ACC112 (cell line): ENCODE measurements at regions not wholly inside any gene's neighbourhood (a gene's known extent, or its start where the extent isn't known, plus 50 kb on each side); places are given as distances from the start of the nearest gene placed in this dataset.
"Not testable (repeated sequence)": the region's sequence is repeated elsewhere in the genome, so short reads cannot be mapped to it uniquely, and the experiment has no call there.

Experiments used
- H2AFZ ChIP-seq: fragments of 200-600 bp; sonication (generic); one replicate; pipeline ENCODE4 v1.6.0; 2017; ENCODE audit warnings: antibody characterized with exemption, low read length; ENCODE audit not compliant: unreplicated experiment
- H3K27ac ChIP-seq: fragments of 200-600 bp; sonication (generic); 2 replicates; pipeline ENCODE4 v1.5.1; 2014; ENCODE audit warnings: low read depth, mild to moderate bottlenecking, antibody characterized with exemption, low read length, moderate library complexity
- H3K27me3 ChIP-seq: fragments of 200-600 bp; sonication (generic); 2 replicates; pipeline ENCODE4 v1.6.1; 2014; ENCODE audit warnings: mild to moderate bottlenecking, antibody characterized with exemption, low read length, moderate library complexity, mixed read lengths; ENCODE audit not compliant: insufficient read depth
- H3K36me3 ChIP-seq: fragments of 200-600 bp; sonication (generic); 2 replicates; pipeline ENCODE4 v1.6.1; 2016; ENCODE audit warnings: mild to moderate bottlenecking, antibody characterized with exemption, low read length, moderate library complexity, mixed read lengths; ENCODE audit not compliant: insufficient read depth
- H3K4me1 ChIP-seq: fragments of 200-600 bp; sonication (generic); one replicate; pipeline ENCODE4 v1.6.1; 2016; ENCODE audit warnings: low read length, mixed read lengths; ENCODE audit not compliant: insufficient read depth, unreplicated experiment, control insufficient read depth
- H3K4me3 ChIP-seq: fragments of 200-600 bp; sonication (generic); 2 replicates; pipeline ENCODE4 v1.5.1; 2014; ENCODE audit warnings: mild to moderate bottlenecking, low read depth, low read length
- H3K79me2 ChIP-seq: fragments of 200-600 bp; sonication (generic); one replicate; pipeline ENCODE4 v1.6.0; 2016; ENCODE audit warnings: low read length; ENCODE audit not compliant: control insufficient read depth, unreplicated experiment, insufficient read depth

- Histone ChIP-seq H2AFZ (no peak overlapping the region), H3K79me2 (no peaks in the 10 kb centered on the region), H3K27me3 (peaks cover 29% of the 10 kb centered on the region), H3K4me3 (no peak overlapping the region), H3K36me3 (no peaks in the 10 kb centered on the region), H3K27ac (no peak overlapping the region), H3K4me1 (no peaks in the 10 kb centered on the region)
Observed at GRCh38 chr10:61052469-61053205, 108.7 kb upstream of the RHOBTB1 start.

DNA sequence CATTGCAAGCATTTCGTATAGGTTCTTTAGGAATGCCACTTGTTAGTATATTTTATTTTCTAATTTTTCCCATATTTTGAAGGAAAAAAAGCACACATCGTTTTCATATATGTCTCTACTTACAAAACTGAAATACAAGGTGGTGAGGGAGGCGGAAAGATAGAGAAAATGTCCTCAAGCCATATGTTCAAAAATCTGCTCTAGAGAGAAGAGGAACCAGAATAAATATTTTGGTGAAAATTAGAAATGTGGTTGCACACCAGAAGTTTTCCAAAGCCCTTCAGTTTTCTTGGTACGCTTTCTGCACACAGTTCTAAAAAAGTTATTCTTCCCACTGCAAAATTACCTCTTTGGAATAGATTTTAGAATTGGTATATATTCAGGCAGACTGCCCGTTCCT is 107.4 kb upstream of the RHOBTB1 start:
- Histone ChIP-seq H3K4me3 (no peak overlapping the region), H3K36me3 (no peaks in the 10 kb centered on the region), H3K27ac (no peak overlapping the region), H3K27me3 (peaks cover 41% of the 10 kb centered on the region), H2AFZ (no peak overlapping the region), H3K79me2 (no peaks in the 10 kb centered on the region), H3K4me1 (no peaks in the 10 kb centered on the region)

DNA sequence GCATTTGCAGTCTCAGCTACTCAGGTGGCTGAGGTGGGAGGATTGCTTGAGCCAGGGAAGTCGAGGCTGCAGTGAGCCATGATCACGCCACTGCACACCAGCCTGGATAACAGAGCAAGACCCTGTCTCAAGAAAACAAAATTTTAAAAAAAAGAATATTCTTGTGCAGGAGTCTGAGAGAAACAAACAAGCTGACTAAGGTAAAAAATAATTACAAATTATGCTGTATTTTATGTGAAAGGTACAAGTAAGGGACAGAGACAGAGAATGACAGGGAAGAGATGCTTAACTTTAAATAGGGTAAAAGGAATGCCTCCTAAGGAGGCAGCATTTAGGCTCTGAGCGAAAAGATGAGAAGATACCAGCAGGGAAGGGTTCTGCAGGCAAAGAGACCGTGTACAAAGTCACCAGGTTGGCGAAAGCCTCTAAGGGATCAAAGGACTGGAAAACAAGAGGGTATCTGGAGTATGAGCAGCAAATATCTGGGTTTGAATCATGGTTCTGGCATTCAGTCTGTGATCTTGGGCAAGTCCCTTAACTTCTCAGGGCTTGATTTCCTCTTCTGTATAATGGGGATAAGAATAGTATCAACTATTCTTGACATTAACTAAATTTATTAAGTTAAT is 106.2 kb upstream of the RHOBTB1 start:
- no peaks in the 10 kb centered on the region for H3K36me3 ChIP-seq
- H3K79me2 ChIP-seq = no peaks in the 10 kb centered on the region
- H3K27me3 ChIP-seq = peaks cover 51% of the 10 kb centered on the region
- H3K4me1 ChIP-seq = no peaks in the 10 kb centered on the region
- H2AFZ ChIP-seq = no peak overlapping the region
- H3K27ac ChIP-seq = no peak overlapping the region
- H3K4me3 ChIP-seq = no peak overlapping the region

DNA sequence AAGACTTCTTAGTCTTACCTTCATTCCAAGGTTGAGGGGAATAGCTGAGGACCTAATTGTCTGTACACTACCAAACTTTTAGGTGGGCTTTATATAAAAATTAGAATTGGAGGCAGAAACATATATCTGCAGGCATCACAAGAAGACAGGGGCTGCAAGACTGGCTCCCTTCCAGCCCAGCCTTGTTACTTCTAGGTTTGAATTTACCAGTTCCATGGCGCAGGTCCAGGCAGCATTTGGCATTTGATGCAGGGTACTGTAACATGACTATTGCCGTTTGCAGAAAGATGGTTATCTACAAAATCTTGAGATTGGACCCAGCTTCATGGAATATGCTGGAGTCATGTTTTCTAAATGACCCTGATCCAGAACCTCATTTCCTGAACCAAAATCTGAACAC is 105.4 kb upstream of the RHOBTB1 start:
- Histone ChIP-seq H3K27me3 (peaks cover 53% of the 10 kb centered on the region), H3K79me2 (no peaks in the 10 kb centered on the region), H3K4me3 (no peak overlapping the region), H3K36me3 (no peaks in the 10 kb centered on the region), H3K27ac (no peak overlapping the region), H2AFZ (no peak overlapping the region), H3K4me1 (no peaks in the 10 kb centered on the region)

- Histone ChIP-seq H3K27ac (no peak overlapping the region), H3K4me1 (no peaks in the 10 kb centered on the region), H3K4me3 (no peak overlapping the region), H2AFZ (no peak overlapping the region), H3K36me3 (no peaks in the 10 kb centered on the region), H3K79me2 (no peaks in the 10 kb centered on the region), H3K27me3 (peaks cover 58% of the 10 kb centered on the region)
Observed at GRCh38 chr10:61047788-61048560, 104.0 kb upstream of the RHOBTB1 start.

GRCh38 chr10:61047081-61047480 is 103.1 kb upstream of the RHOBTB1 start:
- Histone ChIP-seq H3K4me3 (no peak overlapping the region), H3K36me3 (no peaks in the 10 kb centered on the region), H3K27ac (no peak overlapping the region), H3K27me3 (peaks cover 59% of the 10 kb centered on the region), H3K79me2 (no peaks in the 10 kb centered on the region), H2AFZ (no peak overlapping the region), H3K4me1 (no peaks in the 10 kb centered on the region)

DNA sequence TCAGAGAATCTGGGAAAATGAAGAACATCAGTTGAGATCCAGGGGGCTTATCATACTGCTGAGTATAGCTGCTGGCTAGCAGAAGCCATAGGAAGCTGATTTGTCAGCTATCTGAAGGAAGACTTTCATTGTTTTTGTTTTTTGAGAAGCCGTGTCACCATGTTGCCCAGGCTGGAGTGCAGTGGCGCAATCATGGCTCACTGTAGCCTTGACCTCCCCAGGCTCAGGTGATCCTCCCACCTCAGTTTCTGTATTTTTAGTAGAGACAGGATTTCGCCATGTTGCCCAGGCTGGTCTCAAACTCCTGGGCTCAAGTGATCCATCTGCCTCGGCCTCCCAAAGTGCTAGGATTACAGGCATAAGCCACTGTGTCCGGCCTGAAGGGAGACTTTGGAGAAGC is 101.5 kb upstream of the RHOBTB1 start:
- not testable (repeated sequence) for H3K4me1 ChIP-seq, H2AFZ ChIP-seq, H3K4me3 ChIP-seq, H3K79me2 ChIP-seq, H3K36me3 ChIP-seq, H3K27ac ChIP-seq
- peaks cover 57% of the 10 kb centered on the region for H3K27me3 ChIP-seq

GRCh38 chr10:61042533-61042932 is 98.5 kb upstream of the RHOBTB1 start:
- no peaks in the 10 kb centered on the region for H3K36me3 ChIP-seq
- H3K27ac ChIP-seq = no peak overlapping the region
- H3K79me2 ChIP-seq = no peaks in the 10 kb centered on the region
- no peaks in the 10 kb centered on the region for H3K4me1 ChIP-seq
- peaks cover 42% of the 10 kb centered on the region for H3K27me3 ChIP-seq
- H2AFZ ChIP-seq = no peak overlapping the region
- H3K4me3 ChIP-seq = no peak overlapping the region

DNA sequence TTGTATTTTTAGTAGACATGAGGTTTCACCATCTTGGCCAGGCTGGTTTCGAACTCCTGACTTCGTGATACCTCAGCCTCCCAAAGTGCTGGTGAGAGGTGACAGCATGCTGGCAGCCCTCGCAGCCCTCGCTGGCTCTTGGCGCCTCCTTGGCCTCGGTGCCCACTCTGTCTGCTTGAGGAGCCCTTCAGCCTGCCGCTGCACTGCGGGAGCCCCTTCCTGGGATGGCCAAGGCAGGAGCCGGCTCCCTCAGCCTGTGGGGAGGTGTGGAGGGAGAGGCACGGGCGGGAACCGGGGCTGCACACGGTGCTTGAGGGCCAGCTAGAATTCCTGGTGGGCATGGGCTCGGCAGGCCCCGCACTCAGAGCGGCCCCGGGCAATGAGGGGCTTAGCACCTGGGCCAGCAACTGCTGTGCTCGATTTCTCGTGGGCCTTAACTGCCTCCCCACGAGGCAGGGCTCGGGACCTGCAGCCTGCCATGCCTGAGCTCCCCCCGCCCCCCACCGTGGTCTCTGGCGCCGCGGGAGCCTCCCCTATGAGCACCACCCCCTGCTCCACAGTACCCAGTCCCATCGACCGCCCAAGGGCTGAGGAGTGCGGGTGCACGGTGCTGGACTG is 96.5 kb upstream of the RHOBTB1 start:
- Histone ChIP-seq H3K36me3 (no peaks in the 10 kb centered on the region), H2AFZ (no peak overlapping the region), H3K4me3 (no peak overlapping the region), H3K27me3 (peaks cover 23% of the 10 kb centered on the region), H3K4me1 (no peaks in the 10 kb centered on the region), H3K79me2 (no peaks in the 10 kb centered on the region), H3K27ac (no peak overlapping the region)

DNA sequence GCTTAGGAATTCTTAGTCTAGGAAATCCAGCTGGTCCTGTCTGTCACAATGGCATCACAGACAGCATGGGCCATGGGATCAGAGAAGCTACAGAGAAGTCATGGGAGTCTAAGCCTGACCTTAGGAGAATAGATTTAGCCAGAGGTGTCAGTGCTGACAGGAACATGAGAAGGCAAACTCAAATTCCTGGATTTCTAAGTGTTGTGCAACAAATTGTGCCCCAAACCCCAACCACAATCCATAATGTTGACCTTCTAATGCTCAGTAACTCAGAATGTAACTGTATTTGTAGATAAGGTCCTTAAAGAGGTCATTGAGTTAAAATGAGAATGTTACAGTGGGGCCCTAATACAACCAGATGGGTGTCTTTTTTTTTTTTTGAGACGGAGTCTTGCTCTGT is 95.9 kb upstream of the RHOBTB1 start:
- H2AFZ ChIP-seq = no peak overlapping the region
- H3K27ac ChIP-seq = no peak overlapping the region
- peaks cover 19% of the 10 kb centered on the region for H3K27me3 ChIP-seq
- H3K79me2 ChIP-seq = no peaks in the 10 kb centered on the region
- H3K36me3 ChIP-seq = no peaks in the 10 kb centered on the region
- no peaks in the 10 kb centered on the region for H3K4me1 ChIP-seq
- H3K4me3 ChIP-seq = no peak overlapping the region
